NT2/D1 (cell line): ENCODE measurements at regions not wholly inside any gene's neighbourhood (a gene's known extent, or its start where the extent isn't known, plus 50 kb on each side); places are given as distances from the start of the nearest gene placed in this dataset.

Source experiments
- DNase-seq: peaks from one replicate; pipeline ENCODE4 v3.0.0-alpha.2; 2011; ENCODE audit warnings: low read depth, low spot score
- H3K27me3 ChIP-seq: 2 replicates; pipeline ENCODE4 v1.6.0; 2011; ENCODE audit warnings: mild to moderate bottlenecking; ENCODE audit not compliant: insufficient read length, insufficient read depth
- H3K36me3 ChIP-seq: 2 replicates; pipeline ENCODE4 v1.6.1; 2011; ENCODE audit warnings: mild to moderate bottlenecking, low read length, mixed read lengths; ENCODE audit not compliant: insufficient read depth, insufficient read length
- H3K4me1 ChIP-seq: 2 replicates; pipeline ENCODE4 v1.5.1; 2011; ENCODE audit not compliant: insufficient read depth, insufficient read length
- H3K4me3 ChIP-seq: 2 replicates; pipeline ENCODE4 v1.5.1; 2011; ENCODE audit warnings: low read depth; ENCODE audit not compliant: insufficient read length
- H3K9ac ChIP-seq: 2 replicates; pipeline ENCODE4 v1.6.0; 2011; ENCODE audit warnings: low read depth; ENCODE audit not compliant: insufficient read length
- H3K9me3 ChIP-seq: 2 replicates; pipeline ENCODE4 v1.5.1; 2011; ENCODE audit warnings: mild to moderate bottlenecking, low read length; ENCODE audit not compliant: insufficient read depth
- SUZ12 ChIP-seq: IDR thresholded peaks from 2 replicates; pipeline ENCODE4 v1.6.1; 2011; ENCODE audit not compliant: insufficient read length, insufficient read depth; ENCODE audit errors: extremely low read depth
- YY1 ChIP-seq: IDR thresholded peaks from 2 replicates; pipeline ENCODE4 v1.6.1; 2011; ENCODE audit not compliant: insufficient read length, insufficient read depth
- ZNF274 ChIP-seq: IDR thresholded peaks from 2 replicates; pipeline ENCODE4 v1.6.1; 2011; ENCODE audit warnings: mild to moderate bottlenecking, low read depth, low read length

DNA sequence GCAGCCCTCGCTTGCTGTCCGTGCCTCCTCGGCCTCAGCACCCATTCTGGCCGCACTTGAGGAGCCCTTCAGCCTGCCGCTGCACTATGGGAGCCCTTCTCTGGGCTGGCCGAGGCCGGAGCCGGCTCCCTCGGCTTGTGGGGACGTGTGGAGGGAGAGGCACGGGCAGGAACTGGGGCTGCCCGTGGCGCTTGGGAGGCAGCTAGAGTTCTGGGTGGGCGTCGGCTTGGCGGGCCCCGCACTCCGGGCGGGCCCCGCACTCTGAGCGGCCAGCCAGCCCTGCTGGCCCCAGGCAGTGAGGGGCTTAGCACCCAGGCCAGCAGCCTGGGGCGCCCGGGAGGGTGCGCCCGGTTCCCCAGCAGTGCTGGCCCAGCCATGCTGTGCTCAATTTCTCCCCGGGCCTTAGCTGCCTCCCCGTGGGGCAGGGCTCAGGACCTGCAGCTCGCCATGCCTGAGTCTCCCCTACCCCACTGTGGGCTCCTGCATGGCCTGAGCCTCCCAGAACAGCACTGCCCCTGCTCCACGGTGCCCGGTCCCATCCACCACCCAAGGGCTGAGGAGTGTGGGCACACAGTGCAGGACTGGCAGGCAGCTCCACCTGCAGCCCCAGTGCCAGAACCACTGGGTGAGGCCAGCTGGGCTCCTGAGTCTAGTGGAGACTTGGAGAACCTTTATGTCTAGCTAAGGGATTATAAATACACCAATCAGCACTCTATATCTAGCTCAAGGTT is 240.0 kb upstream of the PRR20A start:
- no peaks in the 10 kb centered on the region for H3K9me3 ChIP-seq
- H3K4me1 ChIP-seq = no peaks in the 10 kb centered on the region
- H3K36me3 ChIP-seq = no peaks in the 10 kb centered on the region
- no peaks in the 10 kb centered on the region for H3K27me3 ChIP-seq
- H3K4me3 ChIP-seq = no peak overlapping the region
- TF ChIP-seq SUZ12 (no peak), YY1 (no peak)
- DNase-seq = no peak
- H3K9ac ChIP-seq = no peak overlapping the region

- no peak overlapping the region for H3K9ac ChIP-seq
- H3K4me1 ChIP-seq = no peaks in the 10 kb centered on the region
- TF ChIP-seq ZNF274 (no peak), SUZ12 (no peak), YY1 (no peak)
- H3K27me3 ChIP-seq = no peaks in the 10 kb centered on the region
- H3K9me3 ChIP-seq = no peaks in the 10 kb centered on the region
- no peak for DNase-seq
- H3K36me3 ChIP-seq = no peaks in the 10 kb centered on the region
- H3K4me3 ChIP-seq = no peak overlapping the region
Observed at GRCh38 chr13:56902276-56902675, 238.4 kb upstream of the PRR20A start.

DNA sequence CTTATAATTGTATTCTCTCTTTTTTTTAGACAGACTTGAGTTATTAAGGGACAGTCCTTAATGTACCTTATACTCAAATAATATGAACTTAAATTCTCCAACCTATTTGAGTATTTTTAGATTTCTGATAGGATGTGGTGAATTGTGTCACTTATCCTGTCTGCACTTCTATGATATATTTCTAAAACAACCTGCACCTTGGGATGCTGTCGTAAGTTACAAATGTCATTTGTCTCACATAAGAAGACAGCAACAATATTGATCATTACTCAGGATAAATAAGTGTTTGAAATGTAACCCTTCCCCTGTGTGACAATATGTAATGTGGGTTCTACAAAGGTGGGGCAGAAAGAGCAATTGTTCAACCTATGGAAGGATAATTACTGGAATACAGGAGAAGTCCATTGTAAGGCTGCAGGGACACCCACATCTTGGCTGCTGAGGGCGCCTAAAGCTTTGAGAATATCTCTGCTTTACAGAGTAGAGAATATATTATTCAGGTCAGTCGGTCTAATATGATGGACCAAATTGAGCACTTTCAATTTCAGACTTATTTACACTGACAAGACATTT is 236.9 kb upstream of the PRR20A start:
- Histone ChIP-seq H3K4me1 (no peaks in the 10 kb centered on the region), H3K9ac (no peak overlapping the region), H3K4me3 (no peak overlapping the region), H3K9me3 (no peaks in the 10 kb centered on the region), H3K36me3 (no peaks in the 10 kb centered on the region), H3K27me3 (no peaks in the 10 kb centered on the region)
- DNase-seq = no peak
- no peak for TF ChIP-seq ZNF274
- TF ChIP-seq SUZ12 = no peak
- no peak for TF ChIP-seq YY1

GRCh38 chr13:56906909-56907308 is 233.8 kb upstream of the PRR20A start:
- Histone ChIP-seq H3K9ac (no peak overlapping the region), H3K9me3 (no peaks in the 10 kb centered on the region), H3K36me3 (no peaks in the 10 kb centered on the region), H3K27me3 (no peaks in the 10 kb centered on the region), H3K4me1 (no peaks in the 10 kb centered on the region), H3K4me3 (no peak overlapping the region)
- no peak for DNase-seq
- TF ChIP-seq YY1 = no peak
- no peak for TF ChIP-seq ZNF274
- TF ChIP-seq SUZ12 = no peak

GRCh38 chr13:56907766-56908165 is 233.0 kb upstream of the PRR20A start:
- Histone ChIP-seq H3K4me1 (no peaks in the 10 kb centered on the region), H3K36me3 (no peaks in the 10 kb centered on the region), H3K9ac (no peak overlapping the region), H3K9me3 (no peaks in the 10 kb centered on the region), H3K27me3 (no peaks in the 10 kb centered on the region), H3K4me3 (no peak overlapping the region)
- TF ChIP-seq YY1 = no peak
- TF ChIP-seq ZNF274 = no peak
- TF ChIP-seq SUZ12 = no peak
- DNase-seq = no peak

- DNase-seq = no peak
- TF ChIP-seq YY1 (no peak), SUZ12 (no peak), ZNF274 (no peak)
- H3K27me3 ChIP-seq = no peaks in the 10 kb centered on the region
- H3K9ac ChIP-seq = no peak overlapping the region
- H3K9me3 ChIP-seq = no peaks in the 10 kb centered on the region
- H3K4me3 ChIP-seq = no peak overlapping the region
- H3K4me1 ChIP-seq = no peaks in the 10 kb centered on the region
- H3K36me3 ChIP-seq = no peaks in the 10 kb centered on the region
Observed at GRCh38 chr13:56909896-56910600, 230.7 kb upstream of the PRR20A start.

DNA sequence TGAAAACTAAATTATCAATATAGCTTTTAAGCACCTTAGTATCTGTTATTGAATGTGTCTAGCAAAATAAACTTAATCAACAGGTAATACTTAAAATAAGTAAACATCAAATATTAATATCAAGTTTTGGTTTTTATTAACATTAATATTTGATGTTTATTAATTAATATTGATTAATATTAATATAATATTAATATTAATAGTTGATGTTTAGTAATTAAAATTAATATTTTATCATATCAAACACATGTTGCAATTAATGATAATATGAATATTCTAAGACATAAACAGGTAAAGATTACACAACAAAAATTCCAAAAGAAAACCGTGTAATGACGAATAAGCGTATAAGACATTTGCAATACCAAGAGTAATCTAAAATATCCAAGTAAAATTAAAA is 222.8 kb upstream of the PRR20A start:
- no peaks in the 10 kb centered on the region for H3K36me3 ChIP-seq
- no peak for DNase-seq
- no peaks in the 10 kb centered on the region for H3K27me3 ChIP-seq
- no peaks in the 10 kb centered on the region for H3K9me3 ChIP-seq
- no peaks in the 10 kb centered on the region for H3K4me1 ChIP-seq
- H3K4me3 ChIP-seq = no peak overlapping the region
- TF ChIP-seq YY1 = no peak
- no peak for TF ChIP-seq SUZ12
- TF ChIP-seq ZNF274 = no peak
- no peak overlapping the region for H3K9ac ChIP-seq
